ENCODE measurements at regions not wholly inside any gene's neighbourhood (a gene's known extent, or its start where the extent isn't known, plus 50 kb on each side); places are given as distances from the start of the nearest gene placed in this dataset.

- H3K27ac ChIP-seq (ENCODE audit: insufficient read depth in 1 of 2, low read depth in 1 of 2, low read length in 2 of 2, poor library complexity in 1 of 2, severe bottlenecking in 2 of 2) = no peak overlapping the region
- WGBS (ENCODE audit: insufficient coverage) = 98% methylated on average over 4 of the region's 5 CpGs
- H3K9me3 ChIP-seq (ENCODE audit: control extremely low read depth in 1 of 5, control insufficient read depth in 4 of 5, insufficient read depth in 2 of 5, low read depth in 1 of 5, low read length in 4 of 5) = no peaks in the 10 kb centered on the region
- no peak for DNase-seq
- H3K4me1 ChIP-seq (ENCODE audit: control extremely low read depth in 1 of 4, control insufficient read depth in 4 of 4, insufficient read depth in 4 of 4, low read length in 3 of 4) = no peaks in the 10 kb centered on the region
- no peaks in the 10 kb centered on the region for H3K36me3 ChIP-seq (ENCODE audit: control insufficient read depth in 4 of 4, insufficient read depth in 4 of 4, low read length in 3 of 4)
- H3K27me3 ChIP-seq (replicated peaks in 2 of 5; ENCODE audit: control insufficient read depth in 4 of 5, insufficient read depth in 5 of 5, low read length in 4 of 5) = peaks cover 0 to 2% (median 0%) of the 10 kb centered on the region in 5 experiments
- no peak overlapping the region for H3K4me3 ChIP-seq (ENCODE audit: control insufficient read depth in 1 of 7, extremely low read depth in 1 of 7, insufficient read depth in 4 of 7, low read depth in 2 of 7, low read length in 6 of 7)
- CTCF ChIA-PET = no interaction called here
- POLR2A ChIA-PET = no interaction called here
These were observed 132.5 kb upstream of the SLC45A1 start for GRCh38 chr1:8185400-8185799.

GRCh38 chr1:8184301-8184700 is 133.6 kb upstream of the SLC45A1 start:
- no peak overlapping the region for H3K27ac ChIP-seq (ENCODE audit: insufficient read depth in 1 of 2, low read depth in 1 of 2, low read length in 2 of 2, poor library complexity in 1 of 2, severe bottlenecking in 2 of 2)
- no peak for DNase-seq

GRCh38 chr1:8182034-8182761 is 135.7 kb upstream of the SLC45A1 start:
- H3K9me3 ChIP-seq (ENCODE audit: control extremely low read depth in 1 of 5, control insufficient read depth in 4 of 5, insufficient read depth in 2 of 5, low read depth in 1 of 5, low read length in 4 of 5) = peaks cover 0 to 9% (median 7%) of the 10 kb centered on the region in 5 experiments
- H3K27ac ChIP-seq (ENCODE audit: insufficient read depth in 1 of 2, low read depth in 1 of 2, low read length in 2 of 2, poor library complexity in 1 of 2, severe bottlenecking in 2 of 2) = no peak overlapping the region
- DNase-seq = no peak
- no peak overlapping the region for H3K4me3 ChIP-seq (ENCODE audit: control insufficient read depth in 1 of 7, extremely low read depth in 1 of 7, insufficient read depth in 4 of 7, low read depth in 2 of 7, low read length in 6 of 7)
- H3K4me1 ChIP-seq (ENCODE audit: control extremely low read depth in 1 of 4, control insufficient read depth in 4 of 4, insufficient read depth in 4 of 4, low read length in 3 of 4) = no peaks in the 10 kb centered on the region
- no peaks in the 10 kb centered on the region for H3K36me3 ChIP-seq (ENCODE audit: control insufficient read depth in 4 of 4, insufficient read depth in 4 of 4, low read length in 3 of 4)
- H3K27me3 ChIP-seq (replicated peaks in 2 of 5; ENCODE audit: control insufficient read depth in 4 of 5, insufficient read depth in 5 of 5, low read length in 4 of 5) = peaks cover 0 to 2% (median 0%) of the 10 kb centered on the region in 5 experiments
- 93% methylated on average over 7 of the region's 12 CpGs for whole genome bisulfite sequencing (ENCODE audit: insufficient coverage)
- ChIA-PET POLR2A (no interaction called here), CTCF (no interaction called here)

More at GRCh38 chr1:8184301-8184700, 133.6 kb upstream of the SLC45A1 start:
- H3K4me1 ChIP-seq (ENCODE audit: control extremely low read depth in 1 of 4, control insufficient read depth in 4 of 4, insufficient read depth in 4 of 4, low read length in 3 of 4) = no peaks in the 10 kb centered on the region
- peaks cover 0 to 5% (median 0%) of the 10 kb centered on the region in 5 experiments for H3K9me3 ChIP-seq (ENCODE audit: control extremely low read depth in 1 of 5, control insufficient read depth in 4 of 5, insufficient read depth in 2 of 5, low read depth in 1 of 5, low read length in 4 of 5)
- ChIA-PET POLR2A (no interaction called here), CTCF (no interaction called here)
- peaks cover 0 to 2% (median 0%) of the 10 kb centered on the region in 5 experiments for H3K27me3 ChIP-seq (replicated peaks in 2 of 5; ENCODE audit: control insufficient read depth in 4 of 5, insufficient read depth in 5 of 5, low read length in 4 of 5)
- 100% methylated on average over 1 of the region's 3 CpGs for WGBS (ENCODE audit: insufficient coverage)
- no peak overlapping the region for H3K4me3 ChIP-seq (ENCODE audit: control insufficient read depth in 1 of 7, extremely low read depth in 1 of 7, insufficient read depth in 4 of 7, low read depth in 2 of 7, low read length in 6 of 7)
- no peaks in the 10 kb centered on the region for H3K36me3 ChIP-seq (ENCODE audit: control insufficient read depth in 4 of 4, insufficient read depth in 4 of 4, low read length in 3 of 4)

GRCh38 chr1:8179132-8179793 is 138.7 kb upstream of the SLC45A1 start:
- Histone ChIP-seq H3K27ac (ENCODE audit: insufficient read depth in 1 of 2, low read depth in 1 of 2, low read length in 2 of 2, poor library complexity in 1 of 2, severe bottlenecking in 2 of 2) (no peak overlapping the region), H3K4me3 (ENCODE audit: control insufficient read depth in 1 of 7, extremely low read depth in 1 of 7, insufficient read depth in 4 of 7, low read depth in 2 of 7, low read length in 6 of 7) (no peak overlapping the region), H3K9me3 (ENCODE audit: control extremely low read depth in 1 of 5, control insufficient read depth in 4 of 5, insufficient read depth in 2 of 5, low read depth in 1 of 5, low read length in 4 of 5) (peaks cover 0 to 9% (median 7%) of the 10 kb centered on the region in 5 experiments), H3K4me1 (ENCODE audit: control extremely low read depth in 1 of 4, control insufficient read depth in 4 of 4, insufficient read depth in 4 of 4, low read length in 3 of 4) (no peaks in the 10 kb centered on the region), H3K27me3 (replicated peaks in 2 of 5; ENCODE audit: control insufficient read depth in 4 of 5, insufficient read depth in 5 of 5, low read length in 4 of 5) (no peaks in the 10 kb centered on the region), H3K36me3 (ENCODE audit: control insufficient read depth in 4 of 4, insufficient read depth in 4 of 4, low read length in 3 of 4) (no peaks in the 10 kb centered on the region)
- WGBS (ENCODE audit: insufficient coverage) = no CpG with 5 or more reads among the region's 1 CpG
- DNase-seq = no peak
- ChIA-PET CTCF (no interaction called here), POLR2A (no interaction called here)

- WGBS (ENCODE audit: insufficient coverage) = 100% methylated on average over 1 of the region's 3 CpGs
- Histone ChIP-seq H3K4me3 (ENCODE audit: control insufficient read depth in 1 of 7, extremely low read depth in 1 of 7, insufficient read depth in 4 of 7, low read depth in 2 of 7, low read length in 6 of 7) (no peak overlapping the region), H3K27ac (ENCODE audit: insufficient read depth in 1 of 2, low read depth in 1 of 2, low read length in 2 of 2, poor library complexity in 1 of 2, severe bottlenecking in 2 of 2) (no peak overlapping the region), H3K36me3 (ENCODE audit: control insufficient read depth in 4 of 4, insufficient read depth in 4 of 4, low read length in 3 of 4) (no peaks in the 10 kb centered on the region), H3K9me3 (ENCODE audit: control extremely low read depth in 1 of 5, control insufficient read depth in 4 of 5, insufficient read depth in 2 of 5, low read depth in 1 of 5, low read length in 4 of 5) (peaks cover 0 to 9% (median 7%) of the 10 kb centered on the region in 5 experiments), H3K27me3 (replicated peaks in 2 of 5; ENCODE audit: control insufficient read depth in 4 of 5, insufficient read depth in 5 of 5, low read length in 4 of 5) (no peaks in the 10 kb centered on the region), H3K4me1 (ENCODE audit: control extremely low read depth in 1 of 4, control insufficient read depth in 4 of 4, insufficient read depth in 4 of 4, low read length in 3 of 4) (no peaks in the 10 kb centered on the region)
- no peak for DNase-seq
- POLR2A ChIA-PET = no interaction called here
- CTCF ChIA-PET = no interaction called here
These were observed 141.6 kb upstream of the SLC45A1 start for GRCh38 chr1:8176279-8176678.

GRCh38 chr1:8174807-8175206 is 143.1 kb upstream of the SLC45A1 start:
- ChIA-PET CTCF (interaction anchor here (0.7 kb wide), 1 partner anchor 23 kb away, joined by 3 read pairs; no protein-coding TSS in a partner anchor), POLR2A (no interaction called here)
- Histone ChIP-seq H3K9me3 (ENCODE audit: control extremely low read depth in 1 of 5, control insufficient read depth in 4 of 5, insufficient read depth in 2 of 5, low read depth in 1 of 5, low read length in 4 of 5) (peaks cover 0 to 9% (median 6%) of the 10 kb centered on the region in 5 experiments), H3K27me3 (replicated peaks in 2 of 5; ENCODE audit: control insufficient read depth in 4 of 5, insufficient read depth in 5 of 5, low read length in 4 of 5) (no peaks in the 10 kb centered on the region), H3K36me3 (ENCODE audit: control insufficient read depth in 4 of 4, insufficient read depth in 4 of 4, low read length in 3 of 4) (no peaks in the 10 kb centered on the region), H3K4me1 (ENCODE audit: control extremely low read depth in 1 of 4, control insufficient read depth in 4 of 4, insufficient read depth in 4 of 4, low read length in 3 of 4) (peaks cover 0 to 4% (median 1%) of the 10 kb centered on the region in 4 experiments), H3K4me3 (ENCODE audit: control insufficient read depth in 1 of 7, extremely low read depth in 1 of 7, insufficient read depth in 4 of 7, low read depth in 2 of 7, low read length in 6 of 7) (no peak overlapping the region), H3K27ac (ENCODE audit: insufficient read depth in 1 of 2, low read depth in 1 of 2, low read length in 2 of 2, poor library complexity in 1 of 2, severe bottlenecking in 2 of 2) (no peak overlapping the region)
- WGBS (ENCODE audit: insufficient coverage) = 100% methylated on average over 5 of the region's 5 CpGs
- DNase-seq = no peak

GRCh38 chr1:8171751-8172464 is 145.8 kb upstream of the ERRFI1 start:
- Histone ChIP-seq H3K36me3 (ENCODE audit: control insufficient read depth in 4 of 4, insufficient read depth in 4 of 4, low read length in 3 of 4) (no peaks in the 10 kb centered on the region), H3K27ac (ENCODE audit: insufficient read depth in 1 of 2, low read depth in 1 of 2, low read length in 2 of 2, poor library complexity in 1 of 2, severe bottlenecking in 2 of 2) (no peak overlapping the region), H3K4me3 (ENCODE audit: control insufficient read depth in 1 of 7, extremely low read depth in 1 of 7, insufficient read depth in 4 of 7, low read depth in 2 of 7, low read length in 6 of 7) (no peak overlapping the region), H3K4me1 (ENCODE audit: control extremely low read depth in 1 of 4, control insufficient read depth in 4 of 4, insufficient read depth in 4 of 4, low read length in 3 of 4) (peaks cover 0 to 9% (median 4%) of the 10 kb centered on the region in 4 experiments), H3K27me3 (replicated peaks in 2 of 5; ENCODE audit: control insufficient read depth in 4 of 5, insufficient read depth in 5 of 5, low read length in 4 of 5) (no peaks in the 10 kb centered on the region), H3K9me3 (ENCODE audit: control extremely low read depth in 1 of 5, control insufficient read depth in 4 of 5, insufficient read depth in 2 of 5, low read depth in 1 of 5, low read length in 4 of 5) (no peaks in the 10 kb centered on the region)
- 88% methylated on average over 12 of the region's 14 CpGs for WGBS (ENCODE audit: insufficient coverage)
- no peak for DNase-seq
- ChIA-PET POLR2A (interaction anchor here (0.6 kb wide), 1 partner anchor 131 kb away, joined by 3 read pairs; no protein-coding TSS in a partner anchor), CTCF (no interaction called here)

Data from common myeloid progenitor, CD34-positive (primary cell).